Keratinocyte (primary cell): ENCODE measurements at regions not wholly inside any gene's neighbourhood (a gene's known extent, or its start where the extent isn't known, plus 50 kb on each side); places are given as distances from the start of the nearest gene placed in this dataset.
"Not testable (repeated sequence)": the region's sequence is repeated elsewhere in the genome, so short reads cannot be mapped to it uniquely, and the experiment has no call there.

Experiments
- DNase-seq: peaks from one replicate; pipeline ENCODE4 v3.0.0-alpha.2; 2011; ENCODE audit warnings: low read depth, missing footprints, low spot score
- FAIRE-seq: peaks from 2 replicates; lab custom pipeline; 2011; peaks lifted over from hg19 to GRCh38; lab: Jason Lieb, UNC
- H2AFZ ChIP-seq: 2 replicates; pipeline ENCODE4 v1.6.0; 2012; ENCODE audit warnings: low read length, control low read depth, inconsistent platforms; ENCODE audit not compliant: control insufficient read depth
- H3K27ac ChIP-seq: 2 replicates; pipeline ENCODE4 v1.5.1; 2011; ENCODE audit warnings: low read length; ENCODE audit not compliant: control insufficient read depth, insufficient read depth
- H3K27me3 ChIP-seq: 3 replicates; pipeline ENCODE4 v1.6.0; 2011; ENCODE audit warnings: low read length; ENCODE audit not compliant: control insufficient read depth, insufficient read depth; ENCODE audit errors: extremely low read depth
- H3K36me3 ChIP-seq, 2 experiments: 2 replicates in 1 of 2; 3 replicates in 1 of 2; pipeline ENCODE4 v1.5.1; 2011; ENCODE audit warnings: low read length in 2 of 2, mild to moderate bottlenecking in 1 of 2; ENCODE audit not compliant: control insufficient read depth in 2 of 2, insufficient read depth in 2 of 2; ENCODE audit errors: extremely low read depth in 1 of 2
- H3K4me1 ChIP-seq: 3 replicates; pipeline ENCODE4 v1.5.1; 2011; ENCODE audit warnings: low read length; ENCODE audit not compliant: control insufficient read depth, insufficient read depth; ENCODE audit errors: extremely low read depth
- H3K4me2 ChIP-seq: 3 replicates; pipeline ENCODE4 v1.6.0; 2011; ENCODE audit warnings: low read depth, low read length; ENCODE audit not compliant: control insufficient read depth, insufficient read depth; ENCODE audit errors: extremely low read depth
- H3K4me3 ChIP-seq, 3 experiments: fragments of 200-600 bp in 1 of 3; sonication (generic) in 1 of 3; 2 replicates in 2 of 3; 3 replicates in 1 of 3; pipeline ENCODE4 v1.5.1; 2011 to 2016; ENCODE audit warnings: low read length in 3 of 3, mild to moderate bottlenecking in 3 of 3, control low read depth in 2 of 3, inconsistent platforms in 1 of 3, low read depth in 1 of 3, mixed read lengths in 1 of 3, mixed run types in 1 of 3, moderate library complexity in 1 of 3; ENCODE audit not compliant: control insufficient read depth in 2 of 3, insufficient read depth in 2 of 3; ENCODE audit errors: extremely low read depth in 1 of 3
- H3K79me2 ChIP-seq: 2 replicates; pipeline ENCODE4 v1.6.0; 2012; ENCODE audit warnings: low read length; ENCODE audit not compliant: control insufficient read depth, insufficient read depth
- H3K9ac ChIP-seq: 3 replicates; pipeline ENCODE4 v1.6.0; 2011; ENCODE audit warnings: low read length; ENCODE audit not compliant: control insufficient read depth, insufficient read depth; ENCODE audit errors: extremely low read depth
- H3K9me1 ChIP-seq: 3 replicates; pipeline ENCODE4 v1.6.0; 2011; ENCODE audit warnings: low read length; ENCODE audit not compliant: control insufficient read depth, insufficient read depth; ENCODE audit errors: extremely low read depth
- H3K9me3 ChIP-seq: 2 replicates; pipeline ENCODE4 v1.5.1; 2012; ENCODE audit warnings: low read depth, low read length; ENCODE audit not compliant: control insufficient read depth
- H4K20me1 ChIP-seq: 3 replicates; pipeline ENCODE4 v1.6.0; 2011; ENCODE audit warnings: low read length; ENCODE audit not compliant: control insufficient read depth, insufficient read depth; ENCODE audit errors: extremely low read depth
- EZH2 ChIP-seq: IDR thresholded peaks from one replicate; pipeline ENCODE4 v1.6.1; 2012; ENCODE audit warnings: inconsistent platforms, mild to moderate bottlenecking, low read length, moderate library complexity
- dilution Hi-C: fragments of 300-500 bp; cut with MboI; formaldehyde crosslinking; loops from one replicate; pipeline ENCODE4 v1.7.0; 2020; ENCODE audit warnings: low sequenced_read_pairs; ENCODE audit not compliant: extremely low pct_ligation_motif_present
- TF ChIP-seq, protein P1 (sequence below), 3 experiments: IDR thresholded peaks in 1 of 3; conservative IDR thresholded peaks in 1 of 3; optimal IDR thresholded peaks in 1 of 3; 2 replicates in 2 of 3; 3 replicates in 1 of 3; pipeline versions ENCODE3 to v1.5.1; 2011; ENCODE audit warnings: low read length in 3 of 3, mild to moderate bottlenecking in 3 of 3, moderate library complexity in 2 of 3, control low read depth in 1 of 3, inconsistent platforms in 1 of 3; ENCODE audit not compliant: insufficient read depth in 2 of 3; ENCODE audit errors: extremely low read depth in 1 of 3

DNA sequence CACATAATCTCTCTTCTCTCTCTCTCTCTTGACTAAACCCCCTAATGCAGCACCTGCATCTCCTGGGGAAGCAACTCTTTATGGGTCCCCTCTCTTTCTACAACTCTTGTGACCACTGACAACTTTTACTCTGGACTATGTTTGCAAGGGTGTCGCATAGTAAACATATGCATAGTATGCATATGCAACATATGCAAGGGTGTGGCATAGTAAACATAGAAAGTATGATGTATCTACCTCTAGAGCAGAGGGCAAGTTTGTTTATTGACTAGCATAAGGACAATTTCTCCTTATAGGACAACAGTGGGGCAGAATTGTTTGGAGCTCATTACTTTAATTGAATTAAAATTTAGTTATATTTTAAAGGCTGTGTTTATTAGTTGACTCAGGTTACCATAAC, 462.5 kb downstream of the AMY1C start:
- Histone ChIP-seq H3K27me3 (no peaks in the 10 kb centered on the region), H3K79me2 (no peaks in the 10 kb centered on the region), H3K4me2 (no peak overlapping the region), H3K4me3 (no peak overlapping the region), H3K4me1 (no peaks in the 10 kb centered on the region), H3K9me1 (no peaks in the 10 kb centered on the region), H3K36me3 (no peaks in the 10 kb centered on the region), H3K27ac (no peak overlapping the region), H3K9ac (no peak overlapping the region), H2AFZ (no peak overlapping the region), H4K20me1 (no peaks in the 10 kb centered on the region), H3K9me3 (no peaks in the 10 kb centered on the region)
- dilution Hi-C loops: no loop called here
- FAIRE-seq: no peak
- TF ChIP-seq EZH2: no peak
- TF ChIP-seq, protein P1, sequence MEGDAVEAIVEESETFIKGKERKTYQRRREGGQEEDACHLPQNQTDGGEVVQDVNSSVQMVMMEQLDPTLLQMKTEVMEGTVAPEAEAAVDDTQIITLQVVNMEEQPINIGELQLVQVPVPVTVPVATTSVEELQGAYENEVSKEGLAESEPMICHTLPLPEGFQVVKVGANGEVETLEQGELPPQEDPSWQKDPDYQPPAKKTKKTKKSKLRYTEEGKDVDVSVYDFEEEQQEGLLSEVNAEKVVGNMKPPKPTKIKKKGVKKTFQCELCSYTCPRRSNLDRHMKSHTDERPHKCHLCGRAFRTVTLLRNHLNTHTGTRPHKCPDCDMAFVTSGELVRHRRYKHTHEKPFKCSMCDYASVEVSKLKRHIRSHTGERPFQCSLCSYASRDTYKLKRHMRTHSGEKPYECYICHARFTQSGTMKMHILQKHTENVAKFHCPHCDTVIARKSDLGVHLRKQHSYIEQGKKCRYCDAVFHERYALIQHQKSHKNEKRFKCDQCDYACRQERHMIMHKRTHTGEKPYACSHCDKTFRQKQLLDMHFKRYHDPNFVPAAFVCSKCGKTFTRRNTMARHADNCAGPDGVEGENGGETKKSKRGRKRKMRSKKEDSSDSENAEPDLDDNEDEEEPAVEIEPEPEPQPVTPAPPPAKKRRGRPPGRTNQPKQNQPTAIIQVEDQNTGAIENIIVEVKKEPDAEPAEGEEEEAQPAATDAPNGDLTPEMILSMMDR (optimal IDR thresholded peaks at IDR 0.05 in 1 of 3, IDR thresholded peaks at IDR 0.05 in 1 of 3, conservative IDR thresholded peaks at IDR 0.05 in 1 of 3; ENCODE audit: extremely low read depth in 1 of 3, insufficient read depth in 2 of 3, low read length in 3 of 3): no peak
- DNase-seq: no peak

DNA sequence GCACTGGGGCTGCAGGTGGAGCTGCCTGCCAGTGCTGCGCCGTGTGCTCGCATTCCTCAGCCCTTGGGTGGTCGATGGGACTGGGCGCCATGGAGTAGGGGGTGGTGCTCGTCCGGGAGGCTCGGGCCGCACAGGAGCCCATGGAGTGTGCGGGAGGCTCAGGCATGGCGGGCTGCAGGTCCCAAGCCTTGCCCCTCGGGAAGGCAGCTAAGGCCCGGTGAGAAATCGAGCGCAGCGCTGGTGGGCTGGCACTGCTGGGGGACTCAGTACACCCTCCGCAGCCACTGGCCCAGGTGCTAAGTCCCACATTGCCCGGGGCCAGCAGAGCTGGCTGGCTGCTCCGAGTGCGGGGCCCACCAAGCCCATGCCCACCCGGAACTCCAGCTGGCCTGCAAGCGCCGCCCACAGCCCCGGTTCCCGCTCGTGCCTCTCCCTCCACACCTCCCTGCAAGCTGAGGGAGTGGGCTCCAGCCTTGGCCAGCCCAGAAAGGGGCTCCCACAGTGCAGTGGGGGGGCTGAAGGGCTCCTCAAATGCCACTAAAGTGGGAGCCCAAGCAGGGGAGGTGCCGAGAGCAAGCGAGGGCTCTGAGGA, 467.8 kb downstream of the AMY1C start:
- H3K4me1 ChIP-seq, H3K27ac ChIP-seq, H4K20me1 ChIP-seq, H3K9me3 ChIP-seq, H3K9ac ChIP-seq, H3K36me3 ChIP-seq, H3K27me3 ChIP-seq, DNase-seq, dilution Hi-C loops, H3K79me2 ChIP-seq, H3K4me3 ChIP-seq, H2AFZ ChIP-seq, FAIRE-seq, H3K4me2 ChIP-seq, H3K9me1 ChIP-seq: not testable (repeated sequence)

DNA sequence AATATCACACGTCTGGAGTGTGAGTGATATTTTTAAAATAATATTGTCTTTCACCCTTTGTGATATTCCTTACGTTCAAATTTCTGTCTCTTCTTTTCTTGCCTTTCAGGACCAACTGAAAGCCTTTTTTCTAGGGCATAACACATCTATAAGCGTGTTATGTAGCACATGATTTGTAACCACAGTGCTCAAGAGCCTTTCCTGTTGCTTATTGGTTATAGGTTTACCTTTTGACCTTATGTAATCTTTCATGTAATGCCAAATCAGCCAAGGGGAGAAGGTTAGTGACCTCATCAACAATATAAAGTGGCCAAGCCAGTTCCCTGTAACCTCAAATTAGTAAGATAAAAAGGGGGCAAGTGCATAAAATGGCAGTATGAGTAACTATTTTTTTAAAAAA, 480.2 kb downstream of the AMY1C start:
- TF ChIP-seq, protein P1 (optimal IDR thresholded peaks at IDR 0.05 in 1 of 3, IDR thresholded peaks at IDR 0.05 in 1 of 3, conservative IDR thresholded peaks at IDR 0.05 in 1 of 3; ENCODE audit: extremely low read depth in 1 of 3, insufficient read depth in 2 of 3, low read length in 3 of 3): no peak
- no peak for TF ChIP-seq EZH2
- Histone ChIP-seq H3K9me1 (no peaks in the 10 kb centered on the region), H3K9ac (no peak overlapping the region), H3K4me1 (no peaks in the 10 kb centered on the region), H2AFZ (no peak overlapping the region), H3K9me3 (no peaks in the 10 kb centered on the region), H3K79me2 (no peaks in the 10 kb centered on the region), H3K36me3 (no peaks in the 10 kb centered on the region), H3K4me2 (no peak overlapping the region), H4K20me1 (no peaks in the 10 kb centered on the region), H3K27ac (no peak overlapping the region), H3K4me3 (no peak overlapping the region), H3K27me3 (no peaks in the 10 kb centered on the region)
- dilution Hi-C loops: no loop called here
- DNase-seq (no peak), FAIRE-seq (no peak)
